ENCODE measurements at regions not wholly inside any gene's neighbourhood (a gene's known extent, or its start where the extent isn't known, plus 50 kb on each side); places are given as distances from the start of the nearest gene placed in this dataset.
A peak's percentile ranks its signal among the peaks of the same experiment; 100 is the strongest.

DNA sequence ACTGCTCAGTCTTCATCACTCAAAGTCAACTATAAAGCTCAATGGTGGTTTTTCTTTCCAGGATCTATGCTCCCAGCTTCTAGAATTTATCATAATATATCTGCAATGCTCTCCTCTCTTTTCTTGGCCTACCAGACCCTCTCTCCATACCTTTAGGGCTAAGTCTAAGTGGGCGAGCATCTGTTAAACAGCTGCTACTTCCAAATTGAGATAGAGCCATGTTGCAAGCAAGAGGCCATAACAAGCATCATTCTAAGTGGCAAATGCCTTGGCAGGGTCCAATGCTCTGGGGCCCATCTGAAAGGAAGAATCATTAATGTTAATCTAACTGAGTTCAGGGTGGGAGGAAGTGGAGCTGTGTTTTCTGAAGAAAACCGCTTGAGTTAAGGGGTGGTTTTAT is 324.0 kb downstream of the TLR4 start:
- peaks cover 6 to 15% (median 7%) of the 10 kb centered on the region in 3 donors for H3K9me3 Mint-ChIP-seq
- no peaks in the 10 kb centered on the region for H3K9me3 ChIP-seq
- H3K4me3 ChIP-seq (ENCODE audit: control insufficient read depth in 1 of 2, extremely low read depth in 1 of 2, low read length in 1 of 2), result no peak overlapping the region
- CTCF ChIA-PET, result no interaction called here
- peaks cover 0 to 3% of the 10 kb centered on the region in 2 donors for H3K27me3 Mint-ChIP-seq
- no peak overlapping the region for H3K27ac Mint-ChIP-seq
- 75% methylated on average over 1 of the region's 2 CpGs for WGBS (ENCODE audit: insufficient coverage)
- no peak overlapping the region for H3K27ac ChIP-seq (ENCODE audit: low read length)
- ATAC-seq (replicated peaks in 1 of 4) (no peak), DNase-seq (no peak)
- H3K4me1 ChIP-seq (ENCODE audit: control insufficient read depth in 1 of 2, extremely low read depth in 1 of 2, insufficient read depth in 2 of 2, low read length in 2 of 2), result no peaks in the 10 kb centered on the region
- no peaks in the 10 kb centered on the region for H3K27me3 ChIP-seq (replicated peaks in 1 of 2; ENCODE audit: control insufficient read depth in 2 of 2, extremely low read depth in 1 of 2, insufficient read depth in 2 of 2, low read length in 1 of 2)
- H3K36me3 ChIP-seq (ENCODE audit: control insufficient read depth in 2 of 2, extremely low read depth in 1 of 2, insufficient read depth in 1 of 2, low read length in 1 of 2), result no peaks in the 10 kb centered on the region
- no peaks in the 10 kb centered on the region for H3K4me1 Mint-ChIP-seq
- no peak overlapping the region for H3K4me3 Mint-ChIP-seq
- POLR2A ChIA-PET, result interaction anchor here in 1 of 2 donors (0.6 kb wide), 1 partner anchor 397 kb away, joined by 3 read pairs; no protein-coding TSS in a partner anchor
- no peaks in the 10 kb centered on the region for H3K36me3 Mint-ChIP-seq

DNA sequence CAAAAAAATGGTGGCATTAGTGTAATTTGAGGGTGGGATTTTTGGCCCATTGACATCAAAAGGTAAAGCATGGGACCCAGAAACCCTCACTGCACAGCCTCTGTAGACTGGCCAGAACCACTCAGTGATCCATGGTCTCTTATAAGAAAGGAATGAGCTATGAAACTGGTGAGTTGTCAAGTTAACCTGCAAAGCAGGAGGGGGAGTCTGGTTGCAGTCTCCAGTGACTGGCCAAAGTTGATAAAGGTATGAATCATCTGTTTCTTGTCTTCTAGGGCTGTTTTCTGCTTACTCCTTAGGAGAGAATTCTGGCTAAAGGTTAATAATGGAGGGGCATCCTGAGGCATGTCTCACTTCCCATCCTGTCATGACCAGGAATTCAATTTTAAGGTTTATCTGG is 325.2 kb downstream of the TLR4 start:
- no peaks in the 10 kb centered on the region for H3K36me3 Mint-ChIP-seq

DNA sequence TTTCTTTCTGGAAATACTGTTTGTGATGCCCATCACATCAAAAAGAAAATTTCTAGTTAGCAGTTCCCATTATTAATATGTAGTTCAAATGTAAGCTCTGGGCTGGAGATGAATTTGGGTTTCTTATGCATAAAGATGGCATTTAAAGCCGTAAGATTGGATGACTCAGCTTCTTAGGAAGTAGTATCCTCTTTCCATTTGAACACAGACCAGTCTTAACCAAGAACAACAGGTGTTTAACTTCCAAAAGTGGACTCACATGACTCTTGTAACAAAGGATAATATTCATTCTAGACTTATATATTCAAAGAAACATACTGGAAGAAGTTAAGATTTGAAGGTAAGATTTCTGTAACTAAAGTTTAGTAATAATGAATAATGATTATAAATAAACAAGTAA is 330.5 kb downstream of the TLR4 start:
- CTCF ChIA-PET, result no interaction called here
- H3K27ac ChIP-seq (ENCODE audit: low read length), result no peak overlapping the region
- Mint-ChIP-seq H3K4me3 (no peak overlapping the region), H3K4me1 (no peaks in the 10 kb centered on the region), H3K27me3 (no peaks in the 10 kb centered on the region), H3K27ac (no peak overlapping the region), H3K36me3 (no peaks in the 10 kb centered on the region), H3K9me3 (peaks cover 3 to 13% (median 6%) of the 10 kb centered on the region in 3 donors)
- H3K36me3 ChIP-seq (ENCODE audit: control insufficient read depth in 2 of 2, extremely low read depth in 1 of 2, insufficient read depth in 1 of 2, low read length in 1 of 2), result no peaks in the 10 kb centered on the region
- H3K27me3 ChIP-seq (replicated peaks in 1 of 2; ENCODE audit: control insufficient read depth in 2 of 2, extremely low read depth in 1 of 2, insufficient read depth in 2 of 2, low read length in 1 of 2), result no peaks in the 10 kb centered on the region
- WGBS (ENCODE audit: insufficient coverage), result no CpG with 5 or more reads among the region's 1 CpG
- no peak for ATAC-seq (replicated peaks in 1 of 4)
- no peaks in the 10 kb centered on the region for H3K4me1 ChIP-seq (ENCODE audit: control insufficient read depth in 1 of 2, extremely low read depth in 1 of 2, insufficient read depth in 2 of 2, low read length in 2 of 2)
- no peak overlapping the region for H3K4me3 ChIP-seq (ENCODE audit: control insufficient read depth in 1 of 2, extremely low read depth in 1 of 2, low read length in 1 of 2)
- POLR2A ChIA-PET, result no interaction called here
- no peaks in the 10 kb centered on the region for H3K9me3 ChIP-seq
- no peak for DNase-seq

More for the DNA sequence above, 325.2 kb downstream of the TLR4 start:
- Mint-ChIP-seq H3K9me3 (peaks cover 6 to 19% (median 9%) of the 10 kb centered on the region in 3 donors), H3K4me3 (no peak overlapping the region), H3K27me3 (peaks cover 0 to 3% of the 10 kb centered on the region in 2 donors), H3K27ac (no peak overlapping the region), H3K4me1 (no peaks in the 10 kb centered on the region)
- no peak for DNase-seq
- Histone ChIP-seq H3K27me3 (replicated peaks in 1 of 2; ENCODE audit: control insufficient read depth in 2 of 2, extremely low read depth in 1 of 2, insufficient read depth in 2 of 2, low read length in 1 of 2) (no peaks in the 10 kb centered on the region), H3K36me3 (ENCODE audit: control insufficient read depth in 2 of 2, extremely low read depth in 1 of 2, insufficient read depth in 1 of 2, low read length in 1 of 2) (no peaks in the 10 kb centered on the region), H3K4me3 (ENCODE audit: control insufficient read depth in 1 of 2, extremely low read depth in 1 of 2, low read length in 1 of 2) (no peak overlapping the region), H3K9me3 (no peaks in the 10 kb centered on the region), H3K4me1 (ENCODE audit: control insufficient read depth in 1 of 2, extremely low read depth in 1 of 2, insufficient read depth in 2 of 2, low read length in 2 of 2) (no peaks in the 10 kb centered on the region), H3K27ac (ENCODE audit: low read length) (no peak overlapping the region)
- no peak for ATAC-seq (replicated peaks in 1 of 4)
- ChIA-PET CTCF (no interaction called here), POLR2A (no interaction called here)

DNA sequence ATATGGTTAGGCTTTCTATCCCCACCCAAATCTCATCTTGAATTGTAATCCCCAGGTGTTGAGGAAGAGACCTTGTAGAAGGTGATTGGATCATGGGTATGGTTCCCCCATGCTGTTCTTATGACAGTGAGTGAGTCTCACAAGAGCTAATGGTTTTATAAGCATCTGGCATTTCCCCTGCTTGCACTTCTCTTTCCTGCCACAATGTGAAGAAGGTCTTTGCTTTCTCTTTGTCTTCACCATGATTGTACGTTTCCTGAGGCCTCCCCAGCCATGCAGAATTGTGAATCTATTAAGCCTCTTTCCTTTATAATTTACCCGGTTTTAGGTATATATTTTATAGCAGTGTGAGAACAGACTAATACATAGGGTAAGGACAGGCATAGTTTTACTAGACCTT is 334.5 kb downstream of the TLR4 start:
- POLR2A ChIA-PET, result no interaction called here
- H3K27ac Mint-ChIP-seq, result no peak overlapping the region

DNA sequence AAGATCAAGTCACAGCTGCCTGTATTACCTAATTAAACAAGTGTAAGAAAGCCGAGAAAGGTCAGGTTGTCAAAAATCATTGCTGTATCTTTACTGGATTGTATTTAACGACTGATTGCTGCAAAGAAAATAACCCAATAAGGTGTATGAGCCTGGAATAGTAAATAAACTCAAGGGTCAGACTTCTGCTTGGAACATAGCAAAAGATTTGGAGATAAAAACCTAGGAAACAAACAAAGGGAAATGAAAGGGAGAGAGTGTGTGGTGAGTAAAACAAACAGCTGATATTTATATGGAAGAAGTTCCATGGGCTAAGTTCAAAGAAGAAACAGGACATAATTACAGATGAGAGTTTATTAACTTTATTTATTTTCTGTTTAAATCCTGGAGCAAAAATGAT is 354.0 kb downstream of the TLR4 start:
- H3K4me1 ChIP-seq (ENCODE audit: control insufficient read depth in 1 of 2, extremely low read depth in 1 of 2, insufficient read depth in 2 of 2, low read length in 2 of 2), result no peaks in the 10 kb centered on the region
- H3K9me3 ChIP-seq, result no peaks in the 10 kb centered on the region
- H3K4me3 ChIP-seq (ENCODE audit: control insufficient read depth in 1 of 2, extremely low read depth in 1 of 2, low read length in 1 of 2), result no peak overlapping the region
- H3K36me3 ChIP-seq (ENCODE audit: control insufficient read depth in 2 of 2, extremely low read depth in 1 of 2, insufficient read depth in 1 of 2, low read length in 1 of 2), result no peaks in the 10 kb centered on the region
- no peaks in the 10 kb centered on the region for H3K4me1 Mint-ChIP-seq
- ChIA-PET POLR2A (no interaction called here), CTCF (no interaction called here)
- H3K36me3 Mint-ChIP-seq, result no peaks in the 10 kb centered on the region
- H3K27ac ChIP-seq (ENCODE audit: low read length), result no peak overlapping the region
- H3K9me3 Mint-ChIP-seq, result peaks cover 5 to 18% (median 9%) of the 10 kb centered on the region in 3 donors
- DNase-seq (no peak), ATAC-seq (replicated peaks in 1 of 4) (no peak)
- no peak overlapping the region for H3K27ac Mint-ChIP-seq
- no peak overlapping the region for H3K4me3 Mint-ChIP-seq
- no peaks in the 10 kb centered on the region for H3K27me3 Mint-ChIP-seq
- 50% methylated on average over 2 of the region's 2 CpGs for WGBS (ENCODE audit: insufficient coverage)
- no peaks in the 10 kb centered on the region for H3K27me3 ChIP-seq (replicated peaks in 1 of 2; ENCODE audit: control insufficient read depth in 2 of 2, extremely low read depth in 1 of 2, insufficient read depth in 2 of 2, low read length in 1 of 2)

More for the DNA sequence above, 334.5 kb downstream of the TLR4 start:
- H3K27me3 Mint-ChIP-seq, result no peaks in the 10 kb centered on the region
- DNase-seq, result no peak
- H3K9me3 Mint-ChIP-seq, result peaks cover 0 to 4% (median under 1%) of the 10 kb centered on the region in 3 donors
- CTCF ChIA-PET, result no interaction called here
- H3K4me3 Mint-ChIP-seq, result no peak overlapping the region
- no peaks in the 10 kb centered on the region for H3K4me1 ChIP-seq (ENCODE audit: control insufficient read depth in 1 of 2, extremely low read depth in 1 of 2, insufficient read depth in 2 of 2, low read length in 2 of 2)
- H3K27ac ChIP-seq (ENCODE audit: low read length), result no peak overlapping the region
- WGBS (ENCODE audit: insufficient coverage), result no CpG with 5 or more reads among the region's 2 CpGs
- no peaks in the 10 kb centered on the region for H3K4me1 Mint-ChIP-seq
- no peak for ATAC-seq (replicated peaks in 1 of 4)
- H3K27me3 ChIP-seq (replicated peaks in 1 of 2; ENCODE audit: control insufficient read depth in 2 of 2, extremely low read depth in 1 of 2, insufficient read depth in 2 of 2, low read length in 1 of 2), result no peaks in the 10 kb centered on the region
- no peak overlapping the region for H3K4me3 ChIP-seq (ENCODE audit: control insufficient read depth in 1 of 2, extremely low read depth in 1 of 2, low read length in 1 of 2)
- no peaks in the 10 kb centered on the region for H3K9me3 ChIP-seq
- no peaks in the 10 kb centered on the region for H3K36me3 ChIP-seq (ENCODE audit: control insufficient read depth in 2 of 2, extremely low read depth in 1 of 2, insufficient read depth in 1 of 2, low read length in 1 of 2)
- no peaks in the 10 kb centered on the region for H3K36me3 Mint-ChIP-seq

DNA sequence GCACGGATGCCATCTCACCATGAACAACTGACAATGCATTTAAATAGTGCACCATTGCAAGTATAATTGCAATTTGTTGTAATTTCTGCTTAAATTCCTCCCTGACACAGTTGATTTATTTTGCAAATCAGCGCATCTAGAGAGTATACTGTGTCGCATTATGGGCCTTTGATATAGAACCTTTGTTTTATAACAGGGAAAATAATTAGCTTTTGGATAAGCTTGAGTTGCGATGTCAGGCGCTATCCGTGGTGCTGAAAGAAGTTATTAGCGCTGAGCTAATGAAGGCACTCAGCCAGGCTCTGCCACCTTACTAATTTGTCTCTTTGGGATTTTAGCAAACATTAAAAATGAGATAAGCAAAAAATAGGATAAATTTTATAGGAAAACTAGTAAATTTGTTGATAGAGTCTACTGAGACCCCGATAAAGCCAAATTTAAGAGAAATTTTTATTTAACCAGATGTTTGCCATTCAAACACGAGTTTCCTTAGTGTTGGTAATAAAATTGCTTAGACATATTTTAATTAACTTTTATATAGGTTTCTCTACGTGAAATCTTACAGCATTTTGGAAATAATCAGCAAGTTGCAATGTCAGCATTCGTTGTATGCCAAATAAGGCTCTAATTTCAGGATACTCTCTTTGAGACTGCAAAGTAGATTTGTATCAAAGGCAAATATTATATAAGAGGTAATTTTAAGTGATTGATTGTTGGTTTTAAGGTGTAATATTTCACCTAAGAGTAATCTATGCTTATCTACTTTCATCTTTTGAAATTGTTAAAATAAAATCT is 355.5 kb downstream of the TLR4 start:
- H3K27me3 ChIP-seq (replicated peaks in 1 of 2; ENCODE audit: control insufficient read depth in 2 of 2, extremely low read depth in 1 of 2, insufficient read depth in 2 of 2, low read length in 1 of 2), result no peaks in the 10 kb centered on the region
- DNase-seq (peak in 2 of 35 experiments; percentile 0 to 1), ATAC-seq (replicated peaks in 1 of 4) (no peak)
- CTCF ChIA-PET, result no interaction called here
- no peak overlapping the region for H3K4me3 Mint-ChIP-seq
- H3K27ac ChIP-seq (ENCODE audit: low read length), result no peak overlapping the region
- no peaks in the 10 kb centered on the region for H3K27me3 Mint-ChIP-seq
- no peak overlapping the region for H3K27ac Mint-ChIP-seq
- no peaks in the 10 kb centered on the region for H3K4me1 ChIP-seq (ENCODE audit: control insufficient read depth in 1 of 2, extremely low read depth in 1 of 2, insufficient read depth in 2 of 2, low read length in 2 of 2)
- H3K36me3 Mint-ChIP-seq, result no peaks in the 10 kb centered on the region
- H3K36me3 ChIP-seq (ENCODE audit: control insufficient read depth in 2 of 2, extremely low read depth in 1 of 2, insufficient read depth in 1 of 2, low read length in 1 of 2), result no peaks in the 10 kb centered on the region
- H3K9me3 ChIP-seq, result no peaks in the 10 kb centered on the region
- peaks cover 3 to 16% (median 9%) of the 10 kb centered on the region in 3 donors for H3K9me3 Mint-ChIP-seq
- no CpG with 5 or more reads among the region's 11 CpGs for WGBS (ENCODE audit: insufficient coverage)
- no peak overlapping the region for H3K4me3 ChIP-seq (ENCODE audit: control insufficient read depth in 1 of 2, extremely low read depth in 1 of 2, low read length in 1 of 2)
- no peaks in the 10 kb centered on the region for H3K4me1 Mint-ChIP-seq
- POLR2A ChIA-PET, result no interaction called here

Data from T-cell (primary cell).